K562 (cell line): ENCODE measurements at regions not wholly inside any gene's neighbourhood (a gene's known extent, or its start where the extent isn't known, plus 50 kb on each side); places are given as distances from the start of the nearest gene placed in this dataset.

ENCODE experiments used
- ATAC-seq: fragments of 200-7000 bp; cut with Tn5 transposase; 3 replicates; pipeline ENCODE4 v1.9.1; 2020; ENCODE audit warnings: moderate library complexity
- BruUV-seq: library from RNA; stranded (reverse); fragments of 400-500 nt; replicated peaks from 2 replicates; lab custom pipeline; 2021; lab: Mats Ljungman, UMichigan
- CTCF ChIA-PET: fragments of 300-600 bp; formaldehyde crosslinking; extraction: SDS; loops from one replicate; lab custom pipeline; 2021; ENCODE audit warnings: low intra/inter-chr PET ratio; lab: Yijun Ruan, JAX
- POLR2A ChIA-PET: fragments of 300-600, 350-650 bp; sonication (Branson Sonifier 250); formaldehyde crosslinking; extraction: SDS; loops from one replicate; lab custom pipeline; 2021; ENCODE audit warnings: antibody characterized with exemption, inconsistent platforms; lab: Yijun Ruan, JAX
- DNase-seq, 4 experiments: peaks; one replicate each; pipeline versions ENCODE4 v3.0.0 to v3.0.0-alpha.2; 2011 to 2018; ENCODE audit warnings: low spot score in 3 of 4, mixed read lengths in 3 of 4; ENCODE audit errors: extremely low read depth in 1 of 4
- FAIRE-seq: peaks from 2 replicates; lab custom pipeline; 2011; peaks lifted over from hg19 to GRCh38; lab: Jason Lieb, UNC
- H2AFZ ChIP-seq: 2 replicates; pipeline ENCODE4 v1.6.0; 2011; ENCODE audit warnings: low read depth, low read length, control low read depth, inconsistent platforms
- H3K27ac ChIP-seq: fragments of 200-600 bp; 3 replicates; pipeline ENCODE4 v1.8.0; 2011; ENCODE audit warnings: low read depth, mild to moderate bottlenecking, control low read depth, inconsistent platforms, low read length, moderate library complexity, mixed read lengths; ENCODE audit errors: extremely low read depth
- H3K27me3 ChIP-seq, 2 experiments: fragments of 300-600 bp in 1 of 2; 2 replicates in 1 of 2; 3 replicates in 1 of 2; pipeline versions ENCODE4 v1.6.0 to v1.8.0; 2011; ENCODE audit warnings: inconsistent platforms in 2 of 2, low read length in 2 of 2, mild to moderate bottlenecking in 1 of 2, mixed read lengths in 1 of 2, moderate library complexity in 1 of 2; ENCODE audit not compliant: control insufficient read depth in 2 of 2, insufficient read depth in 2 of 2
- H3K36me3 ChIP-seq: fragments of 300-600 bp; 3 replicates; pipeline ENCODE4 v1.8.0; 2011; ENCODE audit warnings: mild to moderate bottlenecking, low read length, inconsistent platforms; ENCODE audit not compliant: control insufficient read depth, insufficient read depth
- H3K4me1 ChIP-seq, 2 experiments: fragments of 200-600 bp in 1 of 2; replicated peaks in 1 of 2; 2 replicates in 1 of 2; 3 replicates in 1 of 2; pipeline versions ENCODE4 v1.5.1 to v1.8.0; 2011; ENCODE audit warnings: inconsistent platforms in 2 of 2, low read length in 2 of 2, mild to moderate bottlenecking in 1 of 2, mixed read lengths in 1 of 2, moderate library complexity in 1 of 2; ENCODE audit not compliant: control insufficient read depth in 2 of 2, insufficient read depth in 2 of 2
- H3K4me2 ChIP-seq: 2 replicates; pipeline ENCODE4 v1.6.1; 2011; ENCODE audit warnings: low read length, control low read depth, inconsistent platforms, mixed read lengths; ENCODE audit not compliant: insufficient read depth
- H3K4me3 ChIP-seq: fragments of 200-600 bp; sonication (generic), shearing (Covaris generic); 2 replicates; pipeline ENCODE4 v1.5.1; 2016; ENCODE audit warnings: control low read depth, inconsistent platforms
- H3K79me2 ChIP-seq: fragments of 200-600 bp; 3 replicates; pipeline ENCODE4 v1.8.0; 2011; ENCODE audit warnings: low read length, inconsistent platforms; ENCODE audit not compliant: control insufficient read depth, insufficient read depth
- H3K9ac ChIP-seq, 2 experiments: 2 replicates each; pipeline versions ENCODE4 v1.6.0 to v1.6.1; 2011; ENCODE audit warnings: low read depth in 2 of 2, low read length in 2 of 2, control low read depth in 1 of 2, inconsistent platforms in 1 of 2, mild to moderate bottlenecking in 1 of 2, mixed read lengths in 1 of 2; ENCODE audit not compliant: insufficient read depth in 1 of 2
- H3K9me1 ChIP-seq: one replicate; pipeline ENCODE4 v1.6.0; 2011; ENCODE audit warnings: inconsistent platforms, mild to moderate bottlenecking, low read length, moderate library complexity; ENCODE audit not compliant: control insufficient read depth, insufficient read depth
- H3K9me3 ChIP-seq: replicated peaks from 2 replicates; pipeline ENCODE4 v1.5.1; 2011; ENCODE audit warnings: low read depth, low read length, inconsistent platforms; ENCODE audit not compliant: control insufficient read depth, insufficient read depth
- H4K20me1 ChIP-seq: replicated peaks from 2 replicates; pipeline ENCODE4 v1.6.1; 2011; ENCODE audit warnings: low read length, inconsistent platforms, mixed read lengths; ENCODE audit not compliant: control insufficient read depth, insufficient read depth
- HDAC8 ChIP-seq: fragments of 450-650 bp; IDR thresholded peaks from 2 replicates; pipeline ENCODE4 v1.6.1; 2016; ENCODE audit warnings: mild to moderate bottlenecking, missing genetic modification characterization, moderate library complexity, missing compliant biosample characterization
- SAP30 ChIP-seq: fragments of 200-600 bp; sonication (generic); IDR thresholded peaks from 2 replicates; pipeline ENCODE4 v1.6.1; 2012; ENCODE audit warnings: borderline replicate concordance, low read depth, mild to moderate bottlenecking, moderate library complexity, low read length, control low read depth, inconsistent platforms; ENCODE audit not compliant: insufficient read depth, poor library complexity, severe bottlenecking
- SNRNP70 ChIP-seq: fragments of 200-400 bp; formaldehyde crosslinking; optimal IDR thresholded peaks from 2 replicates; pipeline ENCODE3; 2017; ENCODE audit warnings: low read depth, low read length
- SUPT5H ChIP-seq: fragments of 450-650 bp; IDR thresholded peaks from 2 replicates; pipeline ENCODE4 v1.6.1; 2016
- WHSC1 ChIP-seq: IDR thresholded peaks from one replicate; pipeline ENCODE4 v1.6.1; 2012; ENCODE audit warnings: low read length, control low read depth, inconsistent platforms
- YY1 ChIP-seq, 3 experiments: IDR thresholded peaks; 2 replicates each; pipeline ENCODE4 v1.6.1; 2011; ENCODE audit warnings: low read length in 2 of 3, mild to moderate bottlenecking in 2 of 3, moderate library complexity in 2 of 3, borderline replicate concordance in 1 of 3, control low read depth in 1 of 3, low read depth in 1 of 3; ENCODE audit not compliant: insufficient read depth in 3 of 3, insufficient replicate concordance in 2 of 3, control insufficient read depth in 1 of 3, insufficient read length in 1 of 3; ENCODE audit errors: extremely low read depth in 1 of 3
- WGBS: fragments of 100-300 bp; shearing (Covaris generic); methylation state at CpG from one replicate; pipeline ENCODE4 v1.1.6; 2016; ENCODE audit warnings: low coverage, mixed read lengths; ENCODE audit not compliant: insufficient coverage; ENCODE audit errors: missing lambda C conversion rate; 5-methylcytosine and 5-hydroxymethylcytosine counted together
- in situ Hi-C: fragments of 300-500 bp; cut with MboI; formaldehyde crosslinking; loops from 4 replicates; pipeline ENCODE4 v1.15.0; 2018; ENCODE audit warnings: inconsistent platforms, mixed read lengths
- intact Hi-C: fragments of 100-400 bp; cut with micrococcal nuclease; formaldehyde crosslinking; loops from 2 replicates; pipeline ENCODE4 v1.14.2; 2022
- TF ChIP-seq, protein P1 (sequence below): fragments of 450-650 bp; IDR thresholded peaks from one replicate; pipeline ENCODE4 v1.6.1; 2018; ENCODE audit warnings: mild to moderate bottlenecking, moderate library complexity; ENCODE audit not compliant: partially characterized antibody

DNA sequence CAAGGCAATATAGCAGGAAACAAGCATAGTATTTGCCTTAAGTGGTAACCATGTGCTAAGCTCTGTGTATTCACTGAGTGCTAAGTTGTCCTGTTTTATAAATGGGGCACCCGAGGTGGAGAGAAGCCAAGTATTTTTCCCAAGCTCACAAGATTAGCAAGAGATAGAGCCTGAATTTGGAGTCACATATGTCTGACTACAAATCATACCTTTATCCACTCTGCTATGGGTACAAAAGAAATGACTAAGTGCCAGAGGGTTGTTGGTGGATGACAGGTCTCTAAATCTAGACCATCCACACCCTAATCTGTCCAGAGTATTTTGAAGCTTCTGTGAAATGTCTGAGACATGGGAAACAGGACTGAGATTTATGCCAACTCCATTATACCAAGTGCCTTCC is 182.1 kb upstream of the SEL1L start:
- ATAC-seq (no peak), FAIRE-seq (no peak), DNase-seq (no peak)
- Histone ChIP-seq H3K4me1 (no peaks in the 10 kb centered on the region; a peak in 1 of 5 replicates), H3K9ac (no peak overlapping the region), H3K9me1 (no peaks in the 10 kb centered on the region), H3K9me3 (no peaks in the 10 kb centered on the region), H3K27me3 (no peaks in the 10 kb centered on the region), H3K4me3 (no peak overlapping the region), H3K36me3 (no peaks in the 10 kb centered on the region), H3K79me2 (no peaks in the 10 kb centered on the region), H2AFZ (no peak overlapping the region), H3K4me2 (no peak overlapping the region), H3K27ac (no peak overlapping the region), H4K20me1 (no peaks in the 10 kb centered on the region)
- in situ Hi-C loops, result no loop called here
- TF ChIP-seq, protein P1, sequence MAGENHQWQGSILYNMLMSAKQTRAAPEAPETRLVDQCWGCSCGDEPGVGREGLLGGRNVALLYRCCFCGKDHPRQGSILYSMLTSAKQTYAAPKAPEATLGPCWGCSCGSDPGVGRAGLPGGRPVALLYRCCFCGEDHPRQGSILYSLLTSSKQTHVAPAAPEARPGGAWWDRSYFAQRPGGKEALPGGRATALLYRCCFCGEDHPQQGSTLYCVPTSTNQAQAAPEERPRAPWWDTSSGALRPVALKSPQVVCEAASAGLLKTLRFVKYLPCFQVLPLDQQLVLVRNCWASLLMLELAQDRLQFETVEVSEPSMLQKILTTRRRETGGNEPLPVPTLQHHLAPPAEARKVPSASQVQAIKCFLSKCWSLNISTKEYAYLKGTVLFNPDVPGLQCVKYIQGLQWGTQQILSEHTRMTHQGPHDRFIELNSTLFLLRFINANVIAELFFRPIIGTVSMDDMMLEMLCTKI, result no peak
- TF ChIP-seq SAP30, result no peak
- TF ChIP-seq WHSC1, result no peak
- TF ChIP-seq HDAC8, result no peak
- TF ChIP-seq SNRNP70, result no peak
- TF ChIP-seq YY1 (IDR thresholded peaks at IDR 0.05; ENCODE audit: borderline replicate concordance in 1 of 3, control insufficient read depth in 1 of 3, extremely low read depth in 1 of 3, insufficient read depth in 3 of 3, insufficient read length in 1 of 3, insufficient replicate concordance in 2 of 3, low read depth in 1 of 3, low read length in 2 of 3), result no peak
- TF ChIP-seq SUPT5H, result no peak
- ChIA-PET CTCF (no interaction called here), POLR2A (no interaction called here)
- intact Hi-C loops, result no loop called here
- WGBS, result 0% methylated on average over 1 of the region's 1 CpG
- BruUV-seq, result no TSS peak
